CD4-positive, CD25-positive, alpha-beta regulatory T cell (primary cell): ENCODE measurements at regions not wholly inside any gene's neighbourhood (a gene's known extent, or its start where the extent isn't known, plus 50 kb on each side); places are given as distances from the start of the nearest gene placed in this dataset.
A peak's percentile ranks its signal among the peaks of the same experiment; 100 is the strongest.

Source experiments
- ATAC-seq, 2 donors: fragments of 150-1000 bp; cut with Tn5 transposase; one replicate each; pipeline ENCODE4 v1.10.0; 2021; ENCODE audit warnings: low read depth in 2 of 2, moderate number of reproducible peaks in 2 of 2, moderate library complexity in 1 of 2
- DNase-seq, 3 donors: peaks; one replicate each; pipeline versions ENCODE4 v3.0.0 to v3.0.0-alpha.2; 2012 to 2022; ENCODE audit warnings: mixed read lengths in 1 of 3
- H3K27ac ChIP-seq: one replicate; pipeline ENCODE4 v1.7.0; 2013; ENCODE audit warnings: mild to moderate bottlenecking, low read length; ENCODE audit not compliant: insufficient read depth, poor library complexity, severe bottlenecking
- H3K27me3 ChIP-seq: one replicate; pipeline ENCODE4 v1.7.0; 2013; ENCODE audit warnings: low read length; ENCODE audit not compliant: control insufficient read depth, insufficient read depth
- H3K36me3 ChIP-seq: one replicate; pipeline ENCODE4 v1.7.0; 2013; ENCODE audit warnings: mild to moderate bottlenecking, low read length, moderate library complexity; ENCODE audit not compliant: control insufficient read depth, insufficient read depth
- H3K4me1 ChIP-seq: 2 replicates; pipeline ENCODE4 v1.7.0; 2013; ENCODE audit warnings: mild to moderate bottlenecking, low read length; ENCODE audit not compliant: insufficient read depth, control insufficient read depth, poor library complexity, severe bottlenecking
- H3K4me3 ChIP-seq: one replicate; pipeline ENCODE4 v1.7.0; 2013; ENCODE audit warnings: low read depth, mild to moderate bottlenecking, low read length, moderate library complexity
- H3K9me3 ChIP-seq, 2 experiments: 1 replicate in 1 of 2; 2 replicates in 1 of 2; pipeline ENCODE4 v1.7.0; 2013; ENCODE audit warnings: low read length in 2 of 2, mild to moderate bottlenecking in 1 of 2, moderate library complexity in 1 of 2; ENCODE audit not compliant: control insufficient read depth in 2 of 2
- H3K27ac Mint-ChIP-seq, 3 donors: one replicate each; pipeline ENCODE4 v1.8.0; 2020 to 2022; ENCODE audit warnings: mild to moderate bottlenecking in 3 of 3, mixed read lengths in 3 of 3, moderate library complexity in 2 of 3
- H3K27me3 Mint-ChIP-seq: one replicate; pipeline ENCODE4 v1.8.0; 2022; ENCODE audit warnings: mild to moderate bottlenecking, mixed read lengths
- H3K36me3 Mint-ChIP-seq: one replicate; pipeline ENCODE4 v1.8.0; 2020; ENCODE audit warnings: mixed read lengths
- H3K4me1 Mint-ChIP-seq, 4 donors: one replicate each; pipeline ENCODE4 v1.8.0; 2020 to 2022; ENCODE audit warnings: mixed read lengths in 4 of 4, mild to moderate bottlenecking in 1 of 4
- H3K4me3 Mint-ChIP-seq, 4 donors: one replicate each; pipeline ENCODE4 v1.8.0; 2020 to 2022; ENCODE audit warnings: mild to moderate bottlenecking in 4 of 4, mixed read lengths in 4 of 4, moderate library complexity in 3 of 4
- H3K9me3 Mint-ChIP-seq, 7 donors: one replicate each; pipeline ENCODE4 v1.8.0; 2020 to 2022; ENCODE audit warnings: mixed read lengths in 7 of 7, mild to moderate bottlenecking in 3 of 7, moderate library complexity in 2 of 7

- no peaks in the 10 kb centered on the region for H3K9me3 ChIP-seq
- Mint-ChIP-seq H3K4me1 (peaks cover 0 to 2% (median 0%) of the 10 kb centered on the region in 4 donors), H3K9me3 (no peaks in the 10 kb centered on the region), H3K27me3 (peaks cover 7% of the 10 kb centered on the region), H3K36me3 (no peaks in the 10 kb centered on the region), H3K4me3 (no peak overlapping the region), H3K27ac (peak overlapping the region in 1 of 3 donors; percentile 41)
- no peak overlapping the region for H3K27ac ChIP-seq
- H3K4me3 ChIP-seq, result no peak overlapping the region
- no peaks in the 10 kb centered on the region for H3K4me1 ChIP-seq
- DNase-seq (no peak), ATAC-seq (no peak)
- H3K27me3 ChIP-seq, result no peaks in the 10 kb centered on the region
- no peaks in the 10 kb centered on the region for H3K36me3 ChIP-seq
These were observed 179.4 kb downstream of the ZBTB18 start for GRCh38 chr1:244230470-244230869.

GRCh38 chr1:244231193-244231571 lies 180.1 kb downstream of the ZBTB18 start:
- Mint-ChIP-seq H3K27ac (no peak overlapping the region), H3K4me1 (peaks cover 0 to 2% (median 0%) of the 10 kb centered on the region in 4 donors), H3K36me3 (no peaks in the 10 kb centered on the region), H3K4me3 (no peak overlapping the region), H3K9me3 (no peaks in the 10 kb centered on the region), H3K27me3 (peaks cover 7% of the 10 kb centered on the region)
- no peaks in the 10 kb centered on the region for H3K36me3 ChIP-seq
- DNase-seq (no peak), ATAC-seq (no peak)
- H3K9me3 ChIP-seq, result no peaks in the 10 kb centered on the region
- H3K4me1 ChIP-seq, result no peaks in the 10 kb centered on the region
- H3K4me3 ChIP-seq, result no peak overlapping the region
- no peak overlapping the region for H3K27ac ChIP-seq
- no peaks in the 10 kb centered on the region for H3K27me3 ChIP-seq

- H3K9me3 Mint-ChIP-seq, result no peaks in the 10 kb centered on the region
- no peaks in the 10 kb centered on the region for H3K36me3 Mint-ChIP-seq
- Histone ChIP-seq H3K27ac (no peak overlapping the region), H3K27me3 (no peaks in the 10 kb centered on the region), H3K36me3 (no peaks in the 10 kb centered on the region), H3K4me1 (no peaks in the 10 kb centered on the region), H3K4me3 (no peak overlapping the region), H3K9me3 (no peaks in the 10 kb centered on the region)
- peaks cover 7% of the 10 kb centered on the region for H3K27me3 Mint-ChIP-seq
- ATAC-seq (no peak), DNase-seq (no peak)
- H3K4me3 Mint-ChIP-seq, result peak overlapping the region in 1 of 4 donors; percentile 73
- peaks cover 0 to 2% (median 0%) of the 10 kb centered on the region in 4 donors for H3K4me1 Mint-ChIP-seq
- no peak overlapping the region for H3K27ac Mint-ChIP-seq
These were observed 180.7 kb downstream of the ZBTB18 start for GRCh38 chr1:244231572-244232315.

GRCh38 chr1:244234009-244234643 lies 183.0 kb downstream of the ZBTB18 start:
- Mint-ChIP-seq H3K4me3 (no peak overlapping the region), H3K9me3 (no peaks in the 10 kb centered on the region), H3K36me3 (no peaks in the 10 kb centered on the region), H3K27ac (no peak overlapping the region), H3K4me1 (peaks cover 0 to 2% (median under 1%) of the 10 kb centered on the region in 4 donors), H3K27me3 (peaks cover 7% of the 10 kb centered on the region)
- H3K27ac ChIP-seq, result no peak overlapping the region
- no peaks in the 10 kb centered on the region for H3K9me3 ChIP-seq
- no peaks in the 10 kb centered on the region for H3K27me3 ChIP-seq
- no peaks in the 10 kb centered on the region for H3K36me3 ChIP-seq
- no peak overlapping the region for H3K4me3 ChIP-seq
- H3K4me1 ChIP-seq, result no peaks in the 10 kb centered on the region
- DNase-seq, result peak in 1 of 3 donors; percentile 39
- no peak for ATAC-seq

- Mint-ChIP-seq H3K4me3 (no peak overlapping the region), H3K9me3 (no peaks in the 10 kb centered on the region), H3K36me3 (no peaks in the 10 kb centered on the region), H3K27me3 (peaks cover 7% of the 10 kb centered on the region), H3K4me1 (peaks cover 0 to 7% (median under 1%) of the 10 kb centered on the region in 4 donors), H3K27ac (no peak overlapping the region)
- ATAC-seq (no peak), DNase-seq (no peak)
- H3K27me3 ChIP-seq, result no peaks in the 10 kb centered on the region
- H3K9me3 ChIP-seq, result no peaks in the 10 kb centered on the region
- H3K36me3 ChIP-seq, result no peaks in the 10 kb centered on the region
- no peak overlapping the region for H3K27ac ChIP-seq
- H3K4me3 ChIP-seq, result no peak overlapping the region
- H3K4me1 ChIP-seq, result no peaks in the 10 kb centered on the region
These were observed 184.1 kb downstream of the ZBTB18 start for GRCh38 chr1:244235157-244235556.

- H3K9me3 ChIP-seq, result no peaks in the 10 kb centered on the region
- no peaks in the 10 kb centered on the region for H3K9me3 Mint-ChIP-seq
- H3K27me3 Mint-ChIP-seq, result peaks cover 7% of the 10 kb centered on the region
- no peaks in the 10 kb centered on the region for H3K27me3 ChIP-seq
- no peaks in the 10 kb centered on the region for H3K36me3 Mint-ChIP-seq
- DNase-seq, result no peak
- peaks cover 0 to 7% (median under 1%) of the 10 kb centered on the region in 4 donors for H3K4me1 Mint-ChIP-seq
- ATAC-seq, result no peak
- no peak overlapping the region for H3K27ac ChIP-seq
- no peaks in the 10 kb centered on the region for H3K36me3 ChIP-seq
- no peaks in the 10 kb centered on the region for H3K4me1 ChIP-seq
- no peak overlapping the region for H3K4me3 ChIP-seq
- H3K4me3 Mint-ChIP-seq, result no peak overlapping the region
- H3K27ac Mint-ChIP-seq, result no peak overlapping the region
These were observed 185.0 kb downstream of the ZBTB18 start for GRCh38 chr1:244236101-244236500.

- Mint-ChIP-seq H3K36me3 (no peaks in the 10 kb centered on the region), H3K4me1 (peaks cover 0 to 7% (median under 1%) of the 10 kb centered on the region in 4 donors), H3K4me3 (no peak overlapping the region), H3K27ac (no peak overlapping the region), H3K27me3 (peaks cover 6% of the 10 kb centered on the region), H3K9me3 (no peaks in the 10 kb centered on the region)
- no peaks in the 10 kb centered on the region for H3K27me3 ChIP-seq
- no peak for ATAC-seq
- H3K27ac ChIP-seq, result no peak overlapping the region
- H3K36me3 ChIP-seq, result no peaks in the 10 kb centered on the region
- no peak overlapping the region for H3K4me3 ChIP-seq
- no peak for DNase-seq
- H3K4me1 ChIP-seq, result no peaks in the 10 kb centered on the region
- H3K9me3 ChIP-seq, result no peaks in the 10 kb centered on the region
These were observed 185.6 kb downstream of the ZBTB18 start for GRCh38 chr1:244236721-244237120.

GRCh38 chr1:244237445-244237844 lies 186.4 kb downstream of the ZBTB18 start:
- Histone ChIP-seq H3K9me3 (no peaks in the 10 kb centered on the region), H3K27ac (no peak overlapping the region), H3K4me1 (no peaks in the 10 kb centered on the region), H3K36me3 (no peaks in the 10 kb centered on the region), H3K27me3 (no peaks in the 10 kb centered on the region), H3K4me3 (no peak overlapping the region)
- H3K36me3 Mint-ChIP-seq, result no peaks in the 10 kb centered on the region
- peaks cover 0 to 9% (median under 1%) of the 10 kb centered on the region in 4 donors for H3K4me1 Mint-ChIP-seq
- no peaks in the 10 kb centered on the region for H3K27me3 Mint-ChIP-seq
- ATAC-seq (no peak), DNase-seq (no peak)
- H3K9me3 Mint-ChIP-seq, result no peaks in the 10 kb centered on the region
- H3K27ac Mint-ChIP-seq, result no peak overlapping the region
- H3K4me3 Mint-ChIP-seq, result no peak overlapping the region
